SIG-M5 treated with dmso at 0.1 percent for 504 hours (cell line): ENCODE measurements at regions not wholly inside any gene's neighbourhood (a gene's known extent, or its start where the extent isn't known, plus 50 kb on each side); places are given as distances from the start of the nearest gene placed in this dataset.
"Not testable (repeated sequence)": the region's sequence is repeated elsewhere in the genome, so short reads cannot be mapped to it uniquely, and the experiment has no call there.

ENCODE experiments used
- DNase-seq: peaks from one replicate; lab custom pipeline; 2025; ENCODE audit not compliant: unreplicated experiment; lab: John Stamatoyannopoulos, UW

DNA sequence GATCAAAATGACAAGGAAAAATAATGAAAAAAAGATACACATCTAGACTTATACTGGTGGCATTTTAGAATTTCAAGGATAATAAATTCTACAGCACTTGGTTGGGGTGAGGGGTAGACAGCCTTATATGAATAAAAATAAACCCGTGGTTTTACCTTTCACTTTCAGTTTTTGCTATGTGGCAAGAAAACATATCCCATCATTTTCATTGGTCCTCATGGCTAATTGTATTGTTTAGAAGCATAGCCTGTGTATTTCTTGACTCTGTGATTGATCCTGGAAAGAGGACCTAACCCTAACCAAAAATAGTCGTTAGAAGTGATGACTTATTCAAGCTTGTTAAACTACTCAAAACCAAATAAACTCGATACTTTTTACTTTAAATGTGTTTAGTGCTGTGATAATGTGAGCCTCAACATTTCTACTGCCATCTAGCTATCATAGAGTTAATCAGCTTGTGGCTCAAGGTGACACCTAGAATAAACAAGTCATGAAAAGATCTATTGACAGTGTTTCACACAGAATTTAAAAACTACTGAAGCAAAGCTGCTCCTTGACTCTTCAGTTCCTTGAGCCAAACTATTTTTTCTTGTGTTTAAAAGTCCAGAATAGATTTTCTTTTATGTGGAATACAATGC, 153.3 kb upstream of the IZUMO3 start:
- no peak for DNase-seq

DNA sequence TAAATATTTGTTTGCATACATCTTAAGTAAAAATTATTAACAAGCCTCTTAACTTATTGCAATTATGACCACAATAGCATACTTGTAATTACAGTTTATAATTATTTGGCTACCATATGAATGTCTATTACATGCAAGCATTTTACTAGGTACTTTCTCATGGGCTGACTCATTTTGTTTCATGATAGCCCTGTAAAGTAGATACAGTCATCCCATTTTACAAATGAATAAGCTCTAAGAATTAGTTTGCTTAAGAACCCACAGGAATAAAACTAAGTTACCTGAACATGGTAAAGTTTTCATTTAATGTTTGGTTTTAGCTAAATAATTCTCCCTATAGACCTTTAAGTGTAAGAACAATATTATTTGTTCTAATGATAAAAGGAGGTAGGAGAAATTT, 126.6 kb upstream of the IZUMO3 start:
- no peak for DNase-seq

DNA sequence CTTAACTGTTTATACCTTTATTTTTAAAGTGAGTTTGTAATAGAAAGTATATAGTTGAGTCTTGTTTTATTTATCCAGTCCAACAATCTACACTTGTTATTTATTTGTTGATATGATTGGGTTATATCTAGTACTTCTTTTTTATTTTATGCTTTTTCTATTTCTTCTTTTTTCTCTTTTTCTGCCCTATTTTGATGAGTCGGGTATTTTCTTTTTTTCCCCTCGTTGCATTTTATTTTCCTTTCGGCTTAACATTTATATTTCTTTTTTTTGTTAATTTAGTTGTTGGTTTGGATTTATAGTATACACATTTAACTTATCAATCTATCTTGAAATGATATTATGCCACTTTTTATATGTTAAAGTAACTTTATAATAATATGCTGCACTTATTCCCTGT, 111.7 kb upstream of the IZUMO3 start:
- DNase-seq = no peak

DNA sequence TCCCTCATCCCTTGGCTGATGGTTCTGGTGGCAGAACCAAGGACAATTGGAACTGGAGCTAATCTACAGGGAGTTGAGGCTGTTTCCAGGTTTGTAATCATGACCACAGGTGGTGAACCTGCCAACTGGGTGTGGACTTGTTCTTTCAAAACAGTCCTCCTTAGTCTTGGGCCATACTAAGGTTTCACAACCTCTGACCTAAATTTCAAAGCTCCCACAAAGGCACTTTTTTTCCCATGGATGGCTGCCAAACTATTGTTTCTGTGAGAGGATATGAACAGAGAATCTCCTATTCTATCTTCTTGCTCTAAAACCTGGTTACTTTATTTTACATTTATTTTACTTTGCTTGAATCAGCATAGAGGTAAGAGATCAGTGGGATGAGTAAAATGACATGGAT, 106.5 kb upstream of the IZUMO3 start:
- no peak for DNase-seq

DNA sequence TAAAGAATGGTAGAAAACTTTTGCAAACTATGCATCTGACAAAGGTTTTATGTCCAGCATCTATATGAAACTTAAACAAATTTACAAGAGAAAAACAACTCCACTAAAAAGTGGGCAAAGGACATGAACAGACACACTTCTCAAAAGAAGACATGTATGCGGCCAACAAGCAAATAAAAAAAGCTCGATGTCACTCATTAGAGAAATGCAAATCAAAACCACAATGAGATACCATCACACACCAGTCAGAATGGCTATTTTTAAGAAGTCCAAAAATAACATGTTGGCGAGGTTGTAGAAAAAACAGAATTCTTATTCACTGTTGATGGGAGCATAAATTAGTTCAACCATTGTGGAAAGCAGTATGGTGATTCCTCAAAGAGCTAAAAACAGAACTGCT, 83.1 kb upstream of the IZUMO3 start:
- not testable (repeated sequence) for DNase-seq

DNA sequence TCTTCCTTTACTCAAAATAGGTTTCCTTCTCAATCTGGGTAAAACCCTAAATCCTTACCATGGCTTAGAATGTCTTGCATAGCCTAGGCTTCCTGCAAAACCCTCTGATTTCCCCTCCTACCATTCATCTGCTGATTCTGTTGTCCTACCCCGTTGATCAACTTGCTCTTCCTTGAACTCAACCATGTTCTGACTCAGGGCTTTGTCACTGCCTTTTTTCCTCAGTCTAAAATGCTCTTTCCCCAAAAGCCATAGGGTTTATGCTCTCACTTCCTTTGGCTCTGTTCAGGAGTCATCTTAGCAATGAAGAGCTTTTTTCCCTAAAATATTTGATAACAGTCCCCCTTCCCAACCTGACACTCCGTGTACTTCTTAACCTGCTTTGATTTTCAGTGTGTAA, 79.4 kb upstream of the IZUMO3 start:
- no peak for DNase-seq

DNA sequence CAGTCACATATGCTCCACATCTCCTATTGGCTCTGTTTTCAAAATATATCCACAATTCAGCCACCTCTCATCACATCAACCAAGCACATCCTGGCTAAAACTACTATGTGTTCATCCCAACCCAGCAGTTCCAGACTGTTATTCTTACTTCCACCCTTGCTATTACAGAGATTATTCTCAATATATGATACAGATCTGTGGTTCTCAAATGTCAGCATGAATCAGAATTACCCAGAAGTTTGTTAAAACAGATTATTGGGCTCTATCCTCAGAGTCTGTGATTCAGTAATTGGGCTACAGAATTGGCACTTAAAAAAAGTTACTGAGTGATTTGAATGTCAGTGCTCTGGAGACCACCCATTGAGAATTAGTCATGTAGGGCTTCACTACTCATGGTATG, 78.8 kb upstream of the IZUMO3 start:
- no peak for DNase-seq

DNA sequence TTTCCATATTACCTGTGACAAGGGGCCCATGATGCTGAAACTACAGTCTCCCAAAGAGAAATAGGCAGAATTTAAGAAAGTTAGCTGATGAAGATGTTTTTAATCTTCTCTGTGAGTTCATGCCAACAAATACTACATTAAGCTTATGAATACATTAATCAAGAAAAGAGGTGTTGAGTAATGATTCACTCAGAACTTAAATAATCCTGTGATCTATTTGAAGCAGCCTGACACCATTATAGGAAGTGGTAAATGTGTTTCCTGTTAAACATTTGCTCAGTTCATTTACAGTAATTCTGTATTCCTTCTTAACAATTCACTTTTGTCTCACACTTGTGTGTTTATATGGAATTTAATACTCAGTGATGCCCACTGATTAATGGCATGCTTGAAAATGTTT, 75.0 kb upstream of the IZUMO3 start:
- no peak for DNase-seq

DNA sequence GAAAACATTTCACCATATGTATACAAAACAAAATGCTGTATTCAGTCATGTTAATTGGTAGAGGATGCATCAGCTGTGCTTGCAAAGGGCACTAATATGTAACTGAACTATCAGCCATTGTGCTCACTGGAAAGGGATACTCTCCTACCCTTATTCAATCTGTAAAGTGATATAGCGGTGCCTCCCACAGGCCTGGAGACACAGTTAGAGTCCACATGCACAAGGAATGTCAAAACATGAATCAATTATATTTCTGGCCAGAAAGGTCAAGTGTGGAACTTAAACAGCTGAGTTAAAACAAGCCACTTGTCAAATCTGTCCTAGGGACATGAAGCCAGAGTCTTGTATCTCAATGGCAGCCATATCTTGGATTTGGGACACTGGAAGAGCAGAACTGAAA, 71.2 kb upstream of the IZUMO3 start:
- DNase-seq = no peak

DNA sequence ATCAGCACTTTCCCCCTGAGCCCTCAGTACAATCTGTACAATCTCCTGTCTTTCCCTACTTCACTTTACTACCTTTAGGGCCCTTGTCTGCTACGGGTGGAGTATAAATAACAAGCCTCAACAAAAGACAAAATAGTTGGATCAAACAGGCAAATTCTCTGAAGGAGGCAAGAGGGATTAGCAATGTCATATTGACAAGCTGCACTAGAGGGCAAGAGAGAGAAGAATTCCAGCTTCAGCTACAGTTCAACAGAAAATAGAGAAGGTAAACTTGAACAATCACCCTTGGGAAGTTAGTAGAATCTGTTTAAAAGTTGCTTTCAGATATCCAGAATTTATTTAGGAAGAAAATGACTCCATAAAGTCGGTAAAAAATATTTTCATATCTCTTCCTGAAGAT, 68.4 kb upstream of the IZUMO3 start:
- no peak for DNase-seq

DNA sequence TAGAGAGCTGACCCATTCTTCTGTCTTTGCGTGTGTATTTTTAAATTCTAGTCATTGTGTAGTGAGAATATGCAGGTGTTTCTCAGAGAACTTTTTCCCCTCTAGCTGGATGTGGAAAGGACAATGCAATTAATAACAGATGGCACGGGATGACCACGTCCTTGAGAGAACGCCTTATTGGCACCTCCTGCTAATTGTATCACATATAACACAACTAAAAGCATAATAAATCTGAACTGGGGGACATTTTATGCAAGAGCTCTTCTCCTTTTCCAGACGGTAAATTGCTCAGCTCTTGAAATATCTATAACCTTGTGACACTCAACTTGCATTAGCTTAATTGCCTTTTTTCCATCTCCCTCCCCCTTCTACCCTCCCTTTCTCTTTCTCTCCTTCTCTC, 62.9 kb upstream of the IZUMO3 start:
- DNase-seq = no peak

DNA sequence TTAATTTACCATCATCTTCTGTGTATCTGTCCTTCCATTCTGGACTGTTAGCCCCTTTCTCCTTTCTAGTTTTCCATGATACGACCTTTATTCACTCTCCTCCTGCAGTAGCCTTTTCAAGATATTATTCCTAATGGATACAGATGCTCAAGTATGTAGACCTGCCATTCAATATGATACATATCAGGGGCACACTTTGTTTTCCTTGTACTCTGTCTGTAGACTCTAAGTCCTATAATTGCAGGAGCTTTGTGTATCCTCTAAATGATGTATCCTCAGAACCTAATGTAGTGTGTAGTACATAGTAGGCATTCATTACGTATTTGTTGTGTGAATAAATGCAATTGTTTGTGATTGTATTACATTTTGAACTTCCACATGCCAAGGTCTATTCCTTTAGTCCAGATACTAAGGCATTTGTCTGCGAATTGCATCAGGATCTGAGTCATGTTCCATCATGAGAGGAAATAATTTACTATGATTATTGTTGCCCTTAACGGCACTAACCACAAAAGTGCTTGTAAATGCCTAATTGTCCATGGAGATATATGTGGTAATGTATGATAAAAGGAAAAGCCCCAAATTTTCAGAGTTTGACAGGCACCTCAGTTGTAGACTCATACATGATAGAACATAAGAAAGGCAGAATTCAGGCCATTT, 57.1 kb upstream of the IZUMO3 start:
- no peak for DNase-seq
